Stomach smooth muscle (tissue), 2 donors: ENCODE measurements at regions not wholly inside any gene's neighbourhood (a gene's known extent, or its start where the extent isn't known, plus 50 kb on each side); places are given as distances from the start of the nearest gene placed in this dataset.

Experiments used
- H3K27ac ChIP-seq: one replicate; pipeline ENCODE4 v1.7.0; 2013; ENCODE audit warnings: mild to moderate bottlenecking, low read length, inconsistent platforms
- H3K27me3 ChIP-seq, 2 donors: one replicate each; pipeline ENCODE4 v1.7.0; 2013; ENCODE audit warnings: low read length in 2 of 2; ENCODE audit not compliant: insufficient read depth in 2 of 2, control insufficient read depth in 1 of 2
- H3K36me3 ChIP-seq, 2 donors: one replicate each; pipeline ENCODE4 v1.7.0; 2013; ENCODE audit warnings: low read length in 2 of 2; ENCODE audit not compliant: control insufficient read depth in 2 of 2, insufficient read depth in 2 of 2
- H3K4me1 ChIP-seq: one replicate; pipeline ENCODE4 v1.7.0; 2013; ENCODE audit warnings: low read length; ENCODE audit not compliant: control insufficient read depth, insufficient read depth
- H3K4me3 ChIP-seq, 2 donors: one replicate each; pipeline ENCODE4 v1.7.0; 2013; ENCODE audit warnings: low read length in 2 of 2
- H3K9ac ChIP-seq, 2 donors: one replicate each; pipeline ENCODE4 v1.7.0; 2013; ENCODE audit warnings: low read length in 2 of 2, mild to moderate bottlenecking in 1 of 2
- H3K9me3 ChIP-seq, 2 donors: one replicate each; pipeline ENCODE4 v1.7.0; 2013; ENCODE audit warnings: low read length in 2 of 2; ENCODE audit not compliant: control insufficient read depth in 2 of 2
- donor health status: healthy.
- donor health status: Pancreatic carcinoma.

DNA sequence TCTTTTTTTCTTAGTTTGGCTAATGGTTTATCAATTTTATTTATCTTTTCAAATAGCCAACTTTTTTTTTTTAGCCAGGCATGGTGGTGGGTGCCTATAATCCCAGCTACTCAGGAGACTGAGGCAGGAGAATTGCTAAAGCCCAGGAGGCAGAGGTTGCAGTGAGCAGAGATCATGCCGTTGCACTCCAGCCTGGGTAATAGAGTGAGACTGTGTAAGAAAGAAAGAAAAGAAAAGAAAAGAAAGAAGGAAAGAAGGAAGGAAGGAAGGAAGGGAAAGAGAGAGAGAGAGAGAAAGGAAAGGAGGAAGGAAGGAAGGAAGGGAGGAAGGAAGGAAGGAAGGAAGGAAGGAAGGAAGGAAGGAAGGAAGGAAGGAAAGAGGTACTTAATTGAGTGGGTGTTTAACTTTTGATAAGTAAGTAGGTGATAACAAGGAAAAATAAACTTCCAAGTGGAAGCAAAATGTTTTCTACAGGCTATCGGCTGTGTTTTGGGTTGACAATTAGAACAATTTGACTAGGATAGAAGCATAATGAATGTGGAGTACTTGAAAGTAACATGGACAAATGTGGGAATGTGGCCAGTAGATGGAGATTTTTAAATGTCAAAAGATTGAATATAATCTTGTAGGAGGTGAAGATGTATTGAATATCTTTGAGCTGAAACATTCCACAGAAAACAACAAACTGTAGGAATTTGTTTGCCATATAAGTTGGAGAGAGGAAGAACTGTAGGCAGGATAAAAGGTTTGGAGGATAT lies 62.8 kb upstream of the MYO16 start:
- H3K4me3 ChIP-seq, result no peak overlapping the region
- H3K27me3 ChIP-seq, result no peaks in the 10 kb centered on the region
- no peaks in the 10 kb centered on the region for H3K36me3 ChIP-seq
- no peaks in the 10 kb centered on the region for H3K4me1 ChIP-seq
- H3K9ac ChIP-seq, result no peak overlapping the region
- no peak overlapping the region for H3K27ac ChIP-seq
- H3K9me3 ChIP-seq, result no peaks in the 10 kb centered on the region

GRCh38 chr13:108572782-108573211 lies 56.6 kb upstream of the MYO16 start:
- Histone ChIP-seq H3K9ac (no peak overlapping the region), H3K36me3 (no peaks in the 10 kb centered on the region), H3K27ac (no peak overlapping the region), H3K4me1 (no peaks in the 10 kb centered on the region), H3K9me3 (no peaks in the 10 kb centered on the region), H3K27me3 (peaks cover 0 to 2% of the 10 kb centered on the region in 2 donors), H3K4me3 (no peak overlapping the region)

DNA sequence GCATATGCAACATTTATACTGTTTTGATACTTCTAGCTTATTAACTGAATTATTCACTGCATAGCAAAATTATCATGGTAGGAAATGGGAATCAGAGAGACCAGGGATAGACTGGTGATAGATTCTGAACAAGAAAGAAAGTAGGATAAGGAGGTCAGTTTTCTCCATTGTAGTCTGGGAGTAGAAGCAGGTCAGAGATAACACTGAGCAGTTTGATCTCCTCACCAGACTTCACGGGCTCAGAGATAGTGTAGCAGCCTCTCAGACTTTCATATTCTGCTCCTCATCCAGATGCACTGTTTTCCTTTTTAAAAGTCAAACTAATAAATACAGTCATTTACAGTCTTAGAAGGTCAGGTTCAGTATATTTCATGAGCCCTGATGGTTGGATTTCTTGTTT lies 56.0 kb upstream of the MYO16 start:
- H3K4me3 ChIP-seq, result no peak overlapping the region
- no peaks in the 10 kb centered on the region for H3K4me1 ChIP-seq
- no peak overlapping the region for H3K9ac ChIP-seq
- H3K27me3 ChIP-seq, result peaks cover 0 to 2% of the 10 kb centered on the region in 2 donors
- no peaks in the 10 kb centered on the region for H3K9me3 ChIP-seq
- no peaks in the 10 kb centered on the region for H3K36me3 ChIP-seq
- H3K27ac ChIP-seq, result no peak overlapping the region

DNA sequence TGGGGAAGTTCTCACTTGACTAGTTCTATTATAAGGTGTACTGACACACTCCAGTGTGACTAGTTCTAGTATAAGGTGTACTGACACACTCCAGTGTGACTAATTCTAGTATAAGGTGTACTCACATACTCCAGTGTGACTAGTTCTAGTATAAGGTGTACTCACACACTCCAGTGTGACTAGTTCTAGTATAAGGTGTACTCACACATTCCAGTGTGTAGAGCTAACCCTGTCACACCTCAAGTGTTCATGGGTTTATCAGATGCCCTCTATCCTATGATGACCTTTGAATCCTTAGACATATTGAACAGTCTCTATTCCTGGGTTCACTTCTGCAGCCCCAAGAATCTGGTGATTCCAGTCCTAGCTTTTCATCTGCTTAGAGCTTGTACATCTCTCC lies 54.6 kb upstream of the MYO16 start:
- H3K27me3 ChIP-seq, result peaks cover 0 to 2% of the 10 kb centered on the region in 2 donors
- H3K36me3 ChIP-seq, result no peaks in the 10 kb centered on the region
- H3K4me1 ChIP-seq, result no peaks in the 10 kb centered on the region
- H3K9me3 ChIP-seq, result no peaks in the 10 kb centered on the region
- H3K9ac ChIP-seq, result no peak overlapping the region
- H3K27ac ChIP-seq, result no peak overlapping the region
- H3K4me3 ChIP-seq, result no peak overlapping the region

- Histone ChIP-seq H3K27me3 (peaks cover 0 to 2% of the 10 kb centered on the region in 2 donors), H3K9me3 (no peaks in the 10 kb centered on the region), H3K36me3 (no peaks in the 10 kb centered on the region), H3K4me1 (no peaks in the 10 kb centered on the region), H3K27ac (no peak overlapping the region), H3K4me3 (no peak overlapping the region), H3K9ac (no peak overlapping the region)
Observed at GRCh38 chr13:108575430-108575829, 54.0 kb upstream of the MYO16 start.
